LNCaP clone FGC (cell line): ENCODE measurements at regions not wholly inside any gene's neighbourhood (a gene's known extent, or its start where the extent isn't known, plus 50 kb on each side); places are given as distances from the start of the nearest gene placed in this dataset.

ENCODE experiments used
- DNase-seq: peaks from one replicate; pipeline ENCODE4 v3.0.0-alpha.2; 2011; ENCODE audit warnings: low read depth
- H3K4me3 ChIP-seq: 2 replicates; pipeline ENCODE4 v1.5.1; 2011; ENCODE audit warnings: mild to moderate bottlenecking, low read depth, low read length, control low read depth
- CTCF ChIP-seq: IDR thresholded peaks from 2 replicates; pipeline ENCODE4 v1.5.1; 2012; ENCODE audit warnings: mild to moderate bottlenecking; ENCODE audit not compliant: control insufficient read depth, insufficient read depth; ENCODE audit errors: extremely low read depth

GRCh38 chr6:9121549-9121948, 686.2 kb upstream of the SLC35B3 start:
- no peak for TF ChIP-seq CTCF
- H3K4me3 ChIP-seq, result no peak overlapping the region
- DNase-seq, result no peak

DNA sequence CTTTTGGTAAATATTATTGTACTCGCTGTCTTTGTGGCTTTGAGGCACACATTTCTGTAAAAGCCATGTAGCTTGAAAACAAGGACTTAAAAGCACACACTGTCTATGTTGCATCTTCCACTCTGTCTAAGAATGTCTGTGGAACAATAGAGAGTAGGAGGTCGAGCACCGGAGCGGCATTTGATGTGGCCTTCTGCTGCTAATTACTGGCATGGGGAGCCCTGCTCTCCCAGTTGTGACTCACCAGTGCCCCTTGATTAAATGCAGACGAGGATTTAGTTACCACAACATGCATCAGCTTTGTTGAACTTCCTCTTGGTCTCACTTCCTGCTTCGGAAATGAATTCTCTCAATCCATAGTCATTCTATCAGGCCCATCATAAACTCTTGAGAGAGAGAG, 680.7 kb upstream of the SLC35B3 start:
- no peak overlapping the region for H3K4me3 ChIP-seq
- DNase-seq, result no peak
- no peak for TF ChIP-seq CTCF

DNA sequence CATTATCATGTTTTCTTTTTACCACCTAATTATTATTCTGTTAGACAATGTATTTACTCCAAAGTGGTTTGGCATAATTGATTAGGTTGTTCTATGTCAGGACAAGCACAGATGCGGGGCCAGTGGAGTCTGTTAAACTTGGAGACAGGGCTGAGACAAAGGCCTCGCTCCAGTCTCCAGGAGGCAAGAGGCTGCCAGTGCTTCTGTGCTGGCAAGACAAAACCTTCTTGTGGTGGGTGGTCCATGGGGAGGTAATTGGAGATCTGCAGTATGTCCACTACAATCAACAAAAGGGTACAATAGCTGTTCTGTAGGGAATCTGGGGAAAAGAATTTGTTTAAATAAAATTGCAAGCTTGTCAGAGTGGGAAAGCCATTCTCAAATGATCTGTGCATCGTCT, 677.2 kb upstream of the SLC35B3 start:
- no peak for TF ChIP-seq CTCF
- H3K4me3 ChIP-seq, result no peak overlapping the region
- DNase-seq, result no peak

DNA sequence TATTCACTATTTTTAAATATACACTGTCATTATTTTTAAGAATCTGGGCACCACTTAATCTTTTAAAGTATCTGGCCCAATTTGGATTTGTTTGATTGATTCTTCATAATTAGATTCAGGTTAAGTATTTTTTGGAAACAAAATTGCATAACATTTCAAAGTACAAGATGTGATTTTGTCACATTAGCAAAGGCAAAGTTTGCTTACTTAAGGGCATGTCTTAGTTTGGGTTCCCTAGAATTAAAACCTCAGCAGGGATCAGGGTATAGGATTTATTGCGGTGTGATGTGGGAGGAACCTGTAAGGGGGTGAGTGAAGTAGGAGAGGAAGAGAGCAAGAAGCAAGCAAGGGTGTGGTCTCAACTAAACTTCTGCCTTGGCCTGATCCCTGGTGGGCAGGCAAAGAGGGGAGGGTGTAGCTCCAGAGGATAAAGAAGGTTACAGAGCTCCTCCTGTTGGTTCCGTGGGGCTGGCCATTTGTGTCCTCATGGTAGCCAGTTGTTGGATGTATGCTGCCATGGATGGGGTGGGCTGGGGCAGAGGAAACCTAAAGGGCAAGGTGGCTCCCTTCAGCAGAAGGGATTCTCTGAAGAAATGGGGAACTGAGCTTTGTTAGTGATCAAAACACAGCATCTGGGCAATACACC, 668.7 kb upstream of the SLC35B3 start:
- no peak for DNase-seq
- TF ChIP-seq CTCF, result no peak
- no peak overlapping the region for H3K4me3 ChIP-seq

- TF ChIP-seq CTCF, result no peak
- no peak overlapping the region for H3K4me3 ChIP-seq
- DNase-seq, result no peak
Measured at GRCh38 chr6:9101920-9102319, 666.6 kb upstream of the SLC35B3 start.

DNA sequence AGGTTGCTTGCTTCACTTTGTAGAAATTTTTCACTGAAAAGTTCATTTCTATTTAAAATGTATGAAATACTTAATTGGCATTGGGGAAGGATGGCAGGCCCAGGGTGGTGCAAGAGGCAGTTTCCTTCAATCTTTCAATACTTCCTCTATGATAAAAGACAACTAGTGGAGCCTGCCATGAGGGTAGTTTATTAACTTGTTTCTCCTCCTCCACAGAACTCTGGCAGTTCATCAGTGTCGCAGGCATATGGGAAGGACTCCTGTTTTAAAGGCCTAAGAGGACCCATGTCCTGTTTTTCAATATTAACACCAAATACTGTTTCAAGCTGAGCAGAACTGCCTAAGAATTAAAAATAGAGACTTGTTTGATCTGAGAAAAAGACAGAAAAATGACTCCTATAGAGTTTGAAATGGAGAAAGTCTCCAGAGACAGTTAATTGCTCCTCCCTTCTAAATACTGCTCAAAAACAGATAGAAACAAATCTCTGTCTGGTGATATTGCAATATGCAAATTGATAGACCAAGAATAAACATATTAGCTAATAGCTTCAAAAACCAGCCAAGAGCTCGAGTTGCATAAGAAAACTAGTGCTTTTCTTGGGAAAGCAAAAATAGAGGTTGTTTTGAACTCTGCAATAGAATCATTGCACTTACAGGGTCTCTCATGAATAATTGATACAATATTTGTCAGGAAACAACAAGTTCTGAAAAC, 665.7 kb upstream of the SLC35B3 start:
- no peak for DNase-seq
- no peak overlapping the region for H3K4me3 ChIP-seq
- no peak for TF ChIP-seq CTCF

GRCh38 chr6:9095729-9096128, 660.4 kb upstream of the SLC35B3 start:
- no peak overlapping the region for H3K4me3 ChIP-seq
- no peak for DNase-seq
- TF ChIP-seq CTCF, result no peak
